Endothelial cell of hepatic sinusoid (primary cell): ENCODE measurements at regions not wholly inside any gene's neighbourhood (a gene's known extent, or its start where the extent isn't known, plus 50 kb on each side); places are given as distances from the start of the nearest gene placed in this dataset.
"Not testable (repeated sequence)": the region's sequence is repeated elsewhere in the genome, so short reads cannot be mapped to it uniquely, and the experiment has no call there.

ENCODE experiments used
- in situ Hi-C: cut with HindIII; loops from 2 replicates; pipeline ENCODE4 v1.10.0; 2017; ENCODE audit warnings: low sequenced_read_pairs

- in situ Hi-C loops, result no loop called here
Observed at GRCh38 chr14:83827383-83827782, 1702.6 kb upstream of the FLRT2 start.

DNA sequence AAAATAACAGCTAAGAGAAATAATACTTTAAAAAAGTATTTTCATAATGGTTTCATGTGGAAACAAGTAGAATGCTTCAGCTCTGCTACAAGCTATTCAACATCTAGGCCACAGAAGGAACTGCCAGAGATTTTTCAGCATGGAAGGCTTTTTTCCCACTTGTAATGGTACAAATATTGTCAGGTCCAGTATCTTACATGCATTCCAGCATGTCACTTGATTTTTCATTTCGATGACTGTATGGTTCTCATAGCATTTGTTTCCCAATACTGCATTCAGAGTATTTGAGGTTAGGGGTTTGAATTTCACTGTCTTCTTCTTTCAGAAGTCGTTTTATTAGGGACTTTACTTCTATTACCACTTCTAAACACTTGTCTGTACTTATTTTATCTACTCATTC, 1701.5 kb upstream of the FLRT2 start:
- in situ Hi-C loops, result no loop called here

DNA sequence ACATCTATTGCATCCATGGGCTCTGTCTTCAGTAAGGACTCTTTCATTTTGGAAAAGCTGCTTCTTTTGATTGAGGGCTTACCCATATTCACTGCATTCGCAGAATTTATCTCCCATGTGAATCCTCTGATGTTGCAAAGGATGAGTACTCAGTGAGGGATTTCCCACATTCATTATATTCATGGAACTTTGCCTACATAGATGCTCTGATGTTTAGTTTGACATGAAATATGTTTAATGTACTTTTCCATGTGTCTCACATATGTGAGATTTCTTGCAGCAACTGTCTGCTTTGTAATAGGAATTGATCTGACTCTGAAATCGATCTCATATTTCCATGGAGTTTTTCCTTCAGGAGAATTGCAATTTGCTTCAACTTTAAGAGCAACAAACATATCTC, 1699.6 kb upstream of the FLRT2 start:
- in situ Hi-C loops, result no loop called here

- in situ Hi-C loops, result no loop called here
Observed at GRCh38 chr14:83838226-83838625, 1691.7 kb upstream of the FLRT2 start.

GRCh38 chr14:83842547-83842946, 1687.4 kb upstream of the FLRT2 start:
- in situ Hi-C loops, result no loop called here

GRCh38 chr14:83847102-83847501, 1682.8 kb upstream of the FLRT2 start:
- in situ Hi-C loops, result no loop called here

DNA sequence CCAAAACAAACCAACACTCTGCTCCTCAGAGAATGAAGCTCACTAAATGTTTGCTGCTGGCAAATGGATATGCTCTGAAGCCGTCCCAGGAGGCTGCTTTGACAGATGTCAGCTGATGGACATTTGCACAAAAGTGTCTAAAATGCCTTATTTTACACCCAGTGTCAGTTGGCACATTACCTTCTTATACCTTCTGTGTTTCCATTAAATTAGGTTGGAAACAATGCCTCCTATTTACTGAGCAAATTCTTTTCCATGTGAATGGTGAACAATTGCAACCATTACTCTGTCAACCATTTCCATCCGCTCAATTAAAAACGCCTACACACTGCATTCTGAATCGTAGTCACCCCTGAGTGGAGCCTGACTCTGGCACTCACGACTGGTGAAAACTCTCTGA, 1679.9 kb upstream of the FLRT2 start:
- in situ Hi-C loops, result no loop called here

- in situ Hi-C loops, result no loop called here
Observed at GRCh38 chr14:83856334-83856733, 1673.6 kb upstream of the FLRT2 start.

DNA sequence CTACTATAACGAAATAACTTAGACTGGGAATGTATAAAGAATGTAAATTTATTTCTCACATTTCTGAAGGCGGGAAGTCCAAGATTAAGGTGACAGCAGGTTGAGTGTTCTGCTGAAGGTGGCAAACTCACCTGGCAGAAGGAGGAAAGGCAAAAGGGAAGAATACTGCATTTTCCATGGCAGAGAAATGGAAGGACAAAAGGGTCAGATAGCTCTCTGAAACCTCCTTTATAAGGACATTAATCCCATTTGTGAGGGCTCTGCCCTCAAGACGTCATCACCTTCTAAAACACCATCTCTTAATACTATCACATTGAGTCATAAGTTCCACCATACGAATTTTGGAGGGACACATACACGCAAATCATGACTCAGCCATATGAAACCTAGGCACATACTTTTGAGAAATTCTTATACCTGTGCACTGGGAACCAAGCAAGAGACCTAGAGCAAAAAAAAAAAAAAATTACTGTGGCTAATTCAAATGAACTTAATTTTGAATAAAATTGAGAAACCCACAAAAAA, 1669.3 kb upstream of the FLRT2 start:
- in situ Hi-C loops, result no loop called here

GRCh38 chr14:83863042-83863774, 1666.7 kb upstream of the FLRT2 start:
- in situ Hi-C loops, result no loop called here

- in situ Hi-C loops, result no loop called here
Observed at GRCh38 chr14:83864106-83864505, 1665.8 kb upstream of the FLRT2 start.

DNA sequence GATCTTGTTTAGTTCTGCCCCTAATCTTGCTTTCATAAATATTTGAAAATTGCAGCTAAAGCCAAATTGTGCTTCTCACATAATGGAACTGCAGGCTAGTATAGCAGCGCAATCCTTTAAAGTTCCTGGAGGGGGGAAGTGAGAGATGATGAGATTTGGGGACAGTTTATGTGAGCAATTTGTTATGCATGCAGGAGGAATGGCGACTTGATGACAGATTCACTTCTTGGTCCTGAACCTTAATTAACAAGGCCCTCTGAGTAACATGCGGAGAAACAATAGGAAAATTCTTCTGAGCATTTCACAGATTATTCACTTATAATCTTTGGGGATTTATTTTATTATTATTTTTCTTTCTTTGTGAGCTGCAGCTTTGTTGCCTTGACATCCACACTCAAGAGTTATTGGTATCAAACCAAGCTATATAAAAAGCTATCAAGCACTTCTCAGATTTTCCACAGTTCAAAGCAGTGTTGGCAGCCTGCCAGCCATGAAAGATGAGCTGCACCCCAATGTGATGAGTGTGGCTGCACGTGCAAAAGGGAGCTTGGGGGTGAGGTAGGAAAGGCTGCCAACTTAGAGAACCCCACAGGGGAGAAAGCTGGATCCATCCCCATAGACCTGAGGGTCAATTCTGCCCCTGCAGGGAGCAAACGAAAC, 1662.2 kb upstream of the FLRT2 start:
- in situ Hi-C loops, result no loop called here

DNA sequence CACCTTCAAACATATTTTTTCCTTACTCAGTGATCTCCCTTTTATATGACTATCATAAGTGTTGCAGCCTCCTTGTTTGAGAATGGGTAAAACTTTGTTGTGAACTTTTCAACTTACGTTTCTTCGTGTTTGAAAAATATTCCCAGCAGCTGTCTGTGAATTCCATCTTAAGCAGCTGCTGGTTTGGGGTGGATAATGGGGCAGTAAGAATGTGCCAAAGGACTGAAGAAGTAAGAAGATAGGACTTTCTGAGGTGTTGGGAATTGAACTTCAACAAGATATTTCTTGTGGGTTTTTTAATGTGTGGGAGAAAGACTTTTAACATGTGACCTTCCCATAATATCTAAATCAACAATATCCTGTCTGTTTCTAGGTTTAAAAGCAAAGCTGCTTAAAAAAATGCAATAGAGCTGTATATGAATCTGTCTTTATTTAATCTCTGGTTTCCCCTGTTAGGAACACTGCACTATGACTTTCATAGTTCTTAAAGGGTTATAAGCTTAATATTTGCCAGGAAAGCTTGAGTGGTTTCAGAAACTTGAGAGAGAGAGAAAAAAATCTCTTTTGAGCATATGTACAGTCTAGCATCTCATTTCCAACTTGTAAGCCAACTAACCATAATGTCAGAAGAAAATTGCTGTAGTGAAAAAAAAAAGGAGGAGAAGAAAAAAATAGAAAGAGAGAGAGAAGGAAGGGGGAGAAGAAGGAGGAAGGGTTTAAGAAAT, 1659.2 kb upstream of the FLRT2 start:
- in situ Hi-C loops, result no loop called here

- in situ Hi-C loops, result no loop called here
Observed at GRCh38 chr14:83873669-83874068, 1656.3 kb upstream of the FLRT2 start.

GRCh38 chr14:83874662-83875061, 1655.3 kb upstream of the FLRT2 start:
- in situ Hi-C loops, result no loop called here

DNA sequence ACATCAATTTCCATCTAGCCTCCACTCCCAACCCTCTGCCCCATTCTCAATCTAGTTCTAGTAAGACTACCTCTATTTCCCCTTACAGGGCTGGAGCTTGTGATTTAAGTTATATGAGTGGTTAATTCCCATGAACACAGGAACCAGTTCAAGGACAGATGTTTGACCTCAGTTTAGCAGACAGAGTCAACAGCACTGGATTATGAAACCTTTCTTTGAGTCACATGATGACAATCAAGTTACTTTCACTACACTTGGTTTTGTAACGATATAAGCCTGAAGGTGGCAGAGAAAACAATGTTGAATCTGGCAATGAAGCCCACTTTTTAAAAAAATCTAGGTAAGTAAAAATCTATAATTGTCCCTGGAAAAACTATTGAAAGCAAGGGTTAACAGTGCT, 1646.2 kb upstream of the FLRT2 start:
- in situ Hi-C loops, result no loop called here

- in situ Hi-C loops, result no loop called here
Observed at GRCh38 chr14:83885837-83886293, 1644.1 kb upstream of the FLRT2 start.

GRCh38 chr14:83887866-83888265, 1642.1 kb upstream of the FLRT2 start:
- in situ Hi-C loops, result no loop called here

DNA sequence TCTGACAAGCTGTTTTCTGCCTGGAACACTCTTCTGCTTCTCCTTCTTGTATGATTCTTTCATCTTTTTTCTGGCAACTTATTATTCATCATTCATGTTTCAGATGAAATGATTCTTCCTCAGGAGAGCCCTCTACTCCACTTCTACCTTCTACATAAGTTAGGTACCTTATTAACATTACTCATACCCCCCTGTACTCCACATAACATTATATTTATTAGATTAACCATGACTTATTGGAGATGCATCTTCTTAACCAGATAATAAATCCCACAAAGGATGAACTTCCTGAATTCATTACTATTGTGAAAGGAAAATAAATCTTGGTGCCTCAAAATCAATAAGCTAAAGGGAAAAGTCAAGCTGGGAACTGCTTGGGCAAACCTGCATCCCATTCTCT, 1636.5 kb upstream of the FLRT2 start:
- in situ Hi-C loops, result no loop called here

DNA sequence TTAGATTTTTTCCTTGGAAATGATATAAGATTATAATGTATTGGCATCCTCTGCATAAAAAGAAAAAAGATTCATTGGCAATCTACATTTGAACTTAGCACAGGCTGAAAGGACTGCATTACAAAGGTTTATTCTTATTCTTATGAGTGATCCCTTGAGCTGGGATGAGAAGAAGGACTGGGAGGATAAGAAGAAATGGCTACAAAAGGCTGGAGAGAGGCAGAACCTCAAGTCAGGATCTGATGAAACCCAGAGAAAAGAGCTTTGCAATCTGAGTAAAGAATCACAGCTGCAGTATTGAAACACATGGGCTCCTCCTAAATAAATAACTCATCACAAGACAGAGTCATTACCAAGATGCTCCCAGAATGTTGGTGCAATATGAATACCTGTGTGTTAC, 1635.4 kb upstream of the FLRT2 start:
- in situ Hi-C loops, result no loop called here

- in situ Hi-C loops, result not testable (repeated sequence)
Observed at GRCh38 chr14:83898558-83898957, 1631.4 kb upstream of the FLRT2 start.

DNA sequence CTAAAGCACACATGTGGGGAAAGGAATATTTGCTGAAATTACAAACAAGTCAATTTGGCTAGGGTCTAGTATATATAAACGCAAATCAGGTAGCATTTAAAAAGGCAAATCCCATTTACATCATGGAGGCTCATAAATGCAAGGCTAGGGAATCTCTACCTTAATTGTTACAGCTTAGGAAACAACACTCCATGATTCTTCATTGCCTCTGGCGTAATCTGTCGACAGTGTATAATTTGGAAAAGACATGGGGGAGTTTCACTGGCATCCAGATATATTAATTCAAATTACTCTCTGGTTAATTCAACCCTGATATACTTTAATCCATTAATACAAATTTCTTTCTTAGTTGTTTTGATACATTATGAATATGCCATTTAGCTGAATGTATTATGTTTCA, 1630.2 kb upstream of the FLRT2 start:
- in situ Hi-C loops, result no loop called here
